ENCODE measurements at regions not wholly inside any gene's neighbourhood (a gene's known extent, or its start where the extent isn't known, plus 50 kb on each side); places are given as distances from the start of the nearest gene placed in this dataset.
"Not testable (repeated sequence)": the region's sequence is repeated elsewhere in the genome, so short reads cannot be mapped to it uniquely, and the experiment has no call there.

DNA sequence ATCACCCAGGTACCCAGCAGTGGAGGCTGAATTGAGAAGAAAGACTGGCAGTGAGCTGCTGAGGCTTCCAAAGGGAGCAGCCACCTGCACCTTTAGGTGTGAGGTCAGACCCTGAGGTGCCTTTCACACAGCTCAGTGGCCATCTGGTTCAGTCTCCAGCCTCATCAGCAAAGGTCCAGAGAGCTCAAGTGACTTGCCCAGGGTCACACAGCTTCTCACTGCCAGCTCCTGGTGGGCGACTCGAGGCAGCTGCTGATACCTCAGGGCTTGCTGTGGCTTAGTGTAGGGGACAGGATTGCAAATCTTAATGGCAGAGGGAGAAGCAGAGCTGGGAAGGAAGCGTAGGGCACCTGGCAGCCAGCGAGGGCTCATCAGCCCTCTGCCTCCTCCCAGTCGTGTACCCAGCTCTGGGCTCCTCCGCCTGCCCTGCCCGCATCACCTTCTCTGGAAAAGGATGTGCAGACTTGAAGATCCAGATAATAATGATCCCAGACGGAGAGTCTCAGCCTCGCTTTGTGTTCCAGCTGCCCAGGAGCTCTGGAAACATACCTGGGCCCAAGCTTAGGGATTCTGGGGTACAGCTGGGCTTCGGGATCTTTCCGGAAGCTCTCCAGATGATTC, 165.3 kb upstream of the GSE1 start:
- no peak for DNase-seq

DNA sequence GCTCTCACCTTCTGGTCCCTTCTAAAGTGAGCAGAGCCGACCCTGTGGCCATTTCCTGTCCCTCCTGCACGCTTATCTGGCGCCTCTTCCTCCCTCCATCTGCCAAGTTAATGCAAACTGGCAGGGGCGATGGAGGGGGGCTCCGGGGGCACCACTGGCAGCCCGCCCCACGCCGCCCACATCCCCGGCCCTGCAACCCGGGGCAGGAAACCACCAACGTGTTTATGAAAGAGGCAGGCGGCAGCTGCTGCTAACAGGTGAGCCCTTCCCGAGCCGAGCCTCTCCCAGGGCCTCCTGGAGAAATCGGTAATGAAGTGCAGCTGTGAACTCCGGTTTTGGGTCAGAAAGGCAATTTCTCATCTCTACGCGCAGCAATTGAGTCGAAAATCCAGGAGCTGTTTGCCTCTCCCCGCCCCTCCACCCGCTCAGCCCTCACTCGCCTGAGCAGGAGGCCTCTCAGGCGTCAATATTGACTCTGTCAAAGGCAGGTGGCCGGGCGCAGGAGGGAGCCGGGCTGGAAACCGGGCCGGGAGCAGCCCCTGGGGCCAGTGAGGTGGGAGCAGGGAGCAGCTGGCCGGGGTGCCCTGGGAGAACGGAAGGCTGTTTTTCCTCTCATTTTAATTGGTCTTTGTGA, 164.4 kb upstream of the GSE1 start:
- DNase-seq, result no peak

DNA sequence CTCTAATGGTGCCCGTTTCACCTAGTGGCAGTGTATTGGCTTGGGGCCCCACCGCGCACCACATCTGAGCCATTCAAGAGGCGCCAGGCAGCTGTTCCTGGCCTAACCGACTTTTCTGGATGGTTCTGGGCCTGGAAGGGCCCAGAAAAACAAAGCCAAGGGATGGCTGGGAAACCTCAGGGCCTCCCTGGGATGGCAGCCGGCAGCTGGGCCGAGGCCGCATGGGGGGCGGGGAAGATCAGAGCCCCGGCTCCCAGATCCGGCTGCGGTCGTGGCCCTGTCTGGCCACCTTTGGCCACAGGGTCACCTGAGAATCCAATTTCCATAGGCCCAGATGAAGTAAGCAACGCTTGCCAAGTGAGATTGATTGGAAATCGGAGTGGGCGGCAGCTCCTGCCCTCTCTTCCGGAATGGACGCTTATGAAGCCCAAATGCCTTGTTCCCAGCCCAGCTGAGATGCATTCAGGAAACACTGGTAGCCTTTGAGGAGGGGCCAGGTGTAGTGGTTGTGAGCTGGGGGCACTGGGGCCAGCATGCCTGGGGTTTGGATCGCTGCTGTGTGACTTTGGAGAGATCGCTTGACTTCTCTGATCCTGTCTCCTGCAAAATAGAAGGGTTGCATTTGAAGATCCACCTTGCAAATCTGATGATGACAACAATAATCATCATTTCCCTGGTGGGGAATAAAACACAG, 163.8 kb upstream of the GSE1 start:
- DNase-seq, result no peak

DNA sequence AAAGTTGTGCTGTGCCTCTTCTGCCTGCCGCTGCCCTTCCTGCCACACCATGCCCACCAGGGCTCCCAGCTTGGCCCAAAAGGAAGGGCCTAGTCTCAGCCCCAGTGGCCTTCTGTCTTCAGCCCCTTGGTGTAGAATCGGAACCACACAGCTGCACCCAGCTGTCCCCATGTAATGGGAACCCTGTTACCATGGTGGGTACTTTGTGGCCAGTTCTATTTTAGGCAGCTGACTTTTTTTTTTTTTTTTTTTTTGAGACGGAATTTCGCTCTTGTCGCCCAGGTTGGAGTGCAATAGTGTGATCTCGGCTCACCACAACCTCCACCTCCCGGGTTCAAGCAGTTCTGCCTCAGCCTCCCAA, 163.3 kb upstream of the GSE1 start:
- DNase-seq, result no peak

DNA sequence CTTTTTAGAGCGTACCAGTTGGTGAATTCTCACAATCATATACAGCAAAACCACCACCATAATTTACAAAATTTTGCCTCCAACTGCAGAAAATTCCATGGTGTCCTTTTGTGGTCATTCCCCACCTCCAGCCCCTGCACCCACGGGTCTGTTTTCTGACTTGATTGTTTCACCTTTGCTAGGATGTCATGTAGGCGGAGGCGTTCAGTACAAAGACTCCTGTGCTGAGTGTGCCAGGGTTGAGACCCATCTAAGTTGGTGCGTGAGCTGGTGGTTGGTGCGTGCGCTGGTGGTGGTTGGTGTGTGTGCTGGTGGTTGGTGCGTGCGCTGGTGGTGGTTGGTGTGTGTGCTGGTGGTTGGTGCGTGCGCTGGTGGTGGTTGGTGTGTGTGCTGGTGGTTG, 162.0 kb upstream of the GSE1 start:
- DNase-seq, result not testable (repeated sequence)

DNA sequence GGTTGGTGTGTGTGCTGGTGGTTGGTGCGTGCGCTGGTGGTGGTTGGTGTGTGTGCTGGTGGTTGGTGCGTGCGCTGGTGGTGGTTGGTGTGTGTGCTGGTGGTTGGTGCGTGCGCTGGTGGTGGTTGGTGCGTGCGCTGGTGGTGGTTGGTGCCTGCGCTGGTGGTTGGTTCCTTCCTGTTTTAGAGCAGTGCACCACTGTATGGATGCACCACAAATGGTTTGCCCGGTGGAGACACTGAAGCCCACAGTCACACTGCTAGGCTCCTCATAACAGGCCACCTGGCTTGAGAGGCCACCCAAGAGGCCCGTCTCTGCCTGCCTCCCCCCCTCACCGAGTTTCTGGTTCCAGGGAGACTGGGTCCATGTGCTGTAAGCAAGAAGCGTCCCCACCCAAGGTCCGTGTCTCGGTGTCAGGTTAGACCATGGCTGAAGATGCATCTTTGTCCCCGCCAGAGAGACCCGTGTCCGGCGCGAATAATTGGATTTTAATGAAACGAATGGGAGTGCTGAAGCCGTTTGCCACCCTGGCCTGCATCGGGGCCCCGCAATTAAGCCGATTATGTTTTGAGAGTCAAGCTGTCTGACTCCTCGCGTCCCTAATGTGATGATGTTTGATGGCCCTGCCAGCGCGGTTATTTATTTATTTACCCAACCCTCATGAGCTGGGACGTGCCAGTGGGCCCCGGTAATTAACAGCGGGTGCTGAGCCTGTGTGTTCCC, 161.3 kb upstream of the GSE1 start:
- DNase-seq, result no peak

DNA sequence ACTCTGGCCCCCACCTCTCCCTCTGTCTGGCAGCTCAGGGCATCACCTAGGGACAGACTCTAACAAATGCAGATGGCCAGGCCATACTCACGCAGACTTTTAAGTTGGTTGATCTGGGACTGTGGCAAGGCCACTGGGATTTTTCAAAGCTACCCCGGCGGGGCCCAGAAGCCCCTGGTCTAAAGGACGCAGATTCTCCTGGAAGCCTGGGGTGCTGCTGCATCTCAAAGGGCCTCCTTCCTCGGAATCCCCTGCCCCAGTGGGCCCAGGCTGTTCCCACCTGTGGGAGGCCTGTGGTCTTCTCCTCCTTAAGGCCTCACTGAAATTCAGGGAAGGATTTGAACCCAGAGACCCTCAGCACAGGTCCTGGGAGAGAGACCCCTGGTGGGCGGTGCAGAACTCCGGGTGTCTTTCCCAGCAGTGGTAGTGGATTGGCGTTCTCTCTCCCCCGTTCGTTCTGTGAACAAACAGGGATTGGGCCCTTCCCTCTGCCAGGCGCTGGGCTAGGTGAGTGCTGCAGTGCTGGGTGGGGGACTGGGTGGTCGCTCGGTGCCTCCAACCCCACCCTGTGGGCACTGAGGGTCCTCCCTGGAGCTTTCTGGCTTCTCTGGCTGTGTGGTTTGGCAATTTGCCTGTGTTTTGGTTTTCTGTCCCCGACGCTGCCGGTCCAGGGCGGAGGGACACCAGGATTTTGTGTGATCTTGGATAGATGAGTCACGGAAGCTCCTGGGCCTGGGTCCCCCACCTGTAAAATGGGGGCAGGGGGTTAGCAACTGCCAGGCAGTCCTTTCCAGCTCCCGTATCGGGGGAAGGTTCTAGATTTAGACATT, 160.5 kb upstream of the GSE1 start:
- DNase-seq, result no peak

DNA sequence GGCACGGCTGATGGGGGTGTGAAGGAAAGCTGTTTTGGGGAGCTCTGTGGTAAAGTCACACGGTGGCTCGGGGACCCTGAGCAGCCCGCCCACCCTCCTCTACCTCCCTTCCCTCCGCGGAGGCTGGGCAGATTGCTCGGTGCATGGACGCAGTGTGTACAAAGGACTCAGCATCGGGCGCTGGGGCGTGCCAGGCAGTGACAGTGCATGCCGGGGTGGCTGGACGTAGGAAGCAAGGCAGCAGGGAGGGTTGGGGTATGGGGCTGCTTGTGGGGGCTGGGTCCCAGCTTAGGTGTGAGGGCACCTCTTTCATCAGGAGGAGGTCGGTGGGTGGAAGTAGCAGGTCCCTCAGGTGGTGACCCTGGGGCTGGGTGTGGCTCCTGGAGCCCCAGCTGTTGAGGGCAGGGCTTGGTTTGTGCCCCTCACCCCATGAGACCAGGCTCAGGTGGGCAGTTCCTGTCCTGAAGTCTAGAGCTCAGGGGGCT, 159.9 kb upstream of the GSE1 start:
- no peak for DNase-seq

DNA sequence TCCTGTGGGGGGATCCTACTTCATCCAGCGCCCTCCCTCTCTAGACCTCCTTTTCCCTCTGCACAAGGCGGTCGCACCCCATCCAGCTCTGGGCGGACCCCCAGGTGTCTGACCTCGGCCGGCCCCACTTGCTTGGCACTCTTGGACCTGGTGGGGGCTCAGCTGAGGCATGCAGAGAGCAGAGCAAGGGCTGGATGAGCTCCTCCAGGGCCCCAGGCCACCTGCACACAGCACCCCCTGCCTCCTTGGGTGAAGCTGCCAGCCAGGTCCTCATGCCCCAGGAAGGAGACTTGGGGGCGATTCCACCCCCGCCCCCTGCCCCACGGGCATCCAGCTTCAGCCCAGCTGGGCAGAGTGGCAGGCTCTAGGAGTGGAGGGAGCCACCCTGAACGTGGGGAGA, 159.4 kb upstream of the GSE1 start:
- no peak for DNase-seq

DNA sequence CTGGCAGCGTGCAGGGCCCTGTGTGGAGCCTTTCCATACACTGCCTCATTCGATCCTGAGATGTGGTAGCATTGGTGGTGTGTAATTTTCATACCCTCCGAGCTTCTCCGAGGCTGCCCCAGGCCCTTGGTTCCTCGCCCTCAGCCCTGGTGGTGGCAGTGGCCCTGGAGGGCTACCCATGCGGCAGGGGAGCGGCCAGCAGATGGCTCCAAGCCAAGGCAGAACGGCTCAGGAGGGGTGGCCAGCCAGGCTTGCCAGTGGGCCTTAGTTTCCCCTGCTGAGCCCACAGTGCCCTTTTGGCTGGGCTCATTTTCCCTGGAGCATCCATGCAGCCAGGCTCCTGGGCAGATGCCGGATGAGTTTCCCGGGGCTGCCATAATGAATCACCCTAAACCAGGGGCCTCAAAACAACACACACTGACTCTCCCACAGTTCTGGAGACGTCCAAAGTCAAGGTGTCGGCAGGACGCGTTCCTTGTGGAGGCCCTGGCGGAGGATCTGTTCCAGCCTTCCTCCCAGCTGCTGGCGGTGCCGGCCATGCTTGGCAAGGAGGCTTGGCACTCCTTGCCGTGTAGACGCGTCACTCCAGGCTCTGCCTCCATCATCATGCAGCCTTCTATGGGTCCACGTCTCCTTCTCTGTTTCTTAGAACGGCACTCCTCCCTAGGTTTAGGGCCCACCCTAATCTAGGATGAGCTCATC, 158.8 kb upstream of the GSE1 start:
- no peak for DNase-seq

DNA sequence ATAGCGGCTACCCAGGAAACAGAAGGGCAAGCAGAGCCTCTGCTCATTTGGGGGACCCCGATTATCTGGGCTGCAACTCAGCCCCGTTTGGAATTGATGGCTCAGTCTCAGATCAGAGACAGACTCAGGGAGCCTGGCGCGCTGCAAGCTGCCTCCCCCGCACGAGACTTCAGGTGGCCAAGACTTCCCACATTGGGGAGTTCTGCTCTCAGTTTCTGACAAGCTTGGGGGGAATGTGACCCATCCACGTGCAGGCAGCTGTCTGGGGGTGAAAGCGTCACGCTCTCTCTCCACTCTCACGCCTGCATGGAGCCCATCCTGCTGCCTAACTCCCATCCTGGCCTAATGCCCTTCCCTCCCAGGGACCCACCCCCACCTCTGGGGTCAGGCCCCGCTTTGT, 157.6 kb upstream of the GSE1 start:
- DNase-seq, result no peak

DNA sequence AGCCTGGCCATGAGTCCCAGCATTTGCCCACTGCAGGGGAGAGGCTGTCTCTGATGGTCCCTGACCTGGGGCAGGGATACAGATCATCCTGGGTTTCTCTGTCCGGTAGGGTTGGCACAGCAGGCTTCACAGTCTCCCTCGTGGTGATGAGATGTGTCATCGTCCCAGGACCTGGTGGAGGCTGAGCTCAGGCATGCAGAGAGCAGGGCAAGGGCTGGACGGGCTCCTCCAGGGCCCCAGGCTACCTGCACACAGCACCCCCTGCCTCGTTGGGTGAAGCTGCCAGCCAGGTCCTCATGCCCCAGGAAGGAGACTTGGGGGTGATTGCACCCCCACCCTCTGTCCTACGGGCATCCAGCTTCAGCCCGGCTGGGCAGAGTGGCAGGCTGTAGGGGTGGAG, 155.8 kb upstream of the GSE1 start:
- no peak for DNase-seq

DNA sequence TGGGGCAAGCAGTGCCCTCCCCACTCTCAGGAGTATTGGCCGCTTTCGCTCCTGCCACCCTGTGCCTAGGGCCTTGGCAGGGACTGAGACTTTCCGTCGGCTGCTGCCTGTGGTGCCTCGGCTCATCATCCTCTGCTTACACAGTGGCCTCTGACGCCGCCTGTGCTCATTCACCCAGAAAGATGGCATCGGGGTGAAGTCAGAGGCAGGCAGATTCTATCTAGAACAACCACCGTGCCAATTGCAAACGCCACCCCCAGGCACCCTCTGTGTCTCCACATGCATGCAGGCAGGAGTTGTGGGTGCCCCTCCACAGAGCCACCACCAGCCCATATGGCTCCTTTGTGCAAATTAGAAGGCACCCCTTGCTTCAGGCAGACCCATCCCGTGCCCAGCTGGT, 154.2 kb upstream of the GSE1 start:
- no peak for DNase-seq

DNA sequence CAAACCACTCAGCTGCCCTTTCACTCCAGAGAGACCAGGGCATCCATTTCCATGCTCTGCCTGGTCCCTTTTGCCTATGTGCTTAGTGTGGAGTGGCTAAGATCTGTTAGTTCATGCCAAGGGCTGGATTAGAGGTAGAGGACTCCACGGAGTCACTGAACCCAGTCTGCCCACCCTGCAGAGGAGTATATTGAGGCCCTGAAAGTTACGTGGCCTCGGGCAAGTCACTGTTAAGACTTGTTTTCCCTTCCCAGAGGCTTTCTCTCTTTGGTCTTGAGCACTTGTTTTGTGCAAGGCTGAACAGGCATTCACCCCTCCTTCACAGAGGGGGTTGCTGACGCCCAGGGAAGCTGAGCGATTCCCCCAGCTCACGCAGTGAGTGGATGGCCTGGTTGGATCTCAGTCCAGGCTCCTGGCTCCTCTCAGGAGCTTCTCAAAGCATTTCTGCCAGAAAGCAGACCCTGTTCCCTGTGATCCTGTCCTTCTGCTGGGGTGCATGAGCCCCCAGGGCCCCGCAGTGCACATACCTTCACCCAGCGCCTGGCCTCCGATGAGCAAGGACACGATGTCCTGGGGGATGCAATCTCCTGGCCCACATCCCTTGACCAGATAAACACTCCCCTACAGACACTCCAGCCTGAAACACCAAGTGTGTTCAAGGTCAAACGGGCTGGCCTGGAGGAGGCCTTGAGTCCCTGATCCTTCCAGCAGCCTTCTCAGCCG, 153.4 kb upstream of the GSE1 start:
- DNase-seq, result no peak

DNA sequence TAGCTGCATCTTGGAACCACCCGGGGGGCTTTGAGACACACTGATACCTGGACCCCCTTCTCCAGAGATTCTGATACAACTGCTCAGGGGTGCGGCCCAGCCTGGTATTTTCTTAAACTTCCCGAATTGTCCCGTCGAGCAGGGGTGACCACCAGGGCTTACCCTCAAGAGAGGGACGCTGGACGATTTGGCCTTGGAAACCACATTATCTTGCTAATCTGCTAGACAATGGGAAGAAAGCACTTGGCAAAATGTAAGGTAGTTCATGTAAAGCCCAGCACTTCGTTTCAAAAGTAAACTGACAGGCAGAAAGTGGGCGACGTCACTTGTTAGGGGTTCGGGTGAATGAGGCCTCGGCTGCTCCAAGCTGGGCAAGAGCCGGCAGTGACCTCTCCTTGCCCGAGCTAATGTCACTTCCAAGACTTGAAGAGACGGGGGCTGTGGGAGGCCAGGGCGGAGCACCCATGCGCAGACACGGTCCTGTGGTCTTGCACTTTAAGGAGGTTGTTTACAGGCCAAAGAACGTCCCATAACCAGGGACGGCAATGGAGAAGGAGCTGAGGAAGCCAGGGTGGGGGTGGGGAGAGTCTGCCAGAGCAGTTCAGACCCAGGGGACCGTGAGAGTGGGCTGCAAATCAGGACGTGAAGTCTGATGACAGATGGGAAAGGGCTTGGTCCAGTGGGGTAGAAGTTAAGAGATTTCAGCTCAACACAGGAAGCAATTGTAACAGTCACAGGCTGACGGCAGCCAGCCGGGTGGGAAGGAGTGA, 152.7 kb upstream of the GSE1 start:
- no peak for DNase-seq

DNA sequence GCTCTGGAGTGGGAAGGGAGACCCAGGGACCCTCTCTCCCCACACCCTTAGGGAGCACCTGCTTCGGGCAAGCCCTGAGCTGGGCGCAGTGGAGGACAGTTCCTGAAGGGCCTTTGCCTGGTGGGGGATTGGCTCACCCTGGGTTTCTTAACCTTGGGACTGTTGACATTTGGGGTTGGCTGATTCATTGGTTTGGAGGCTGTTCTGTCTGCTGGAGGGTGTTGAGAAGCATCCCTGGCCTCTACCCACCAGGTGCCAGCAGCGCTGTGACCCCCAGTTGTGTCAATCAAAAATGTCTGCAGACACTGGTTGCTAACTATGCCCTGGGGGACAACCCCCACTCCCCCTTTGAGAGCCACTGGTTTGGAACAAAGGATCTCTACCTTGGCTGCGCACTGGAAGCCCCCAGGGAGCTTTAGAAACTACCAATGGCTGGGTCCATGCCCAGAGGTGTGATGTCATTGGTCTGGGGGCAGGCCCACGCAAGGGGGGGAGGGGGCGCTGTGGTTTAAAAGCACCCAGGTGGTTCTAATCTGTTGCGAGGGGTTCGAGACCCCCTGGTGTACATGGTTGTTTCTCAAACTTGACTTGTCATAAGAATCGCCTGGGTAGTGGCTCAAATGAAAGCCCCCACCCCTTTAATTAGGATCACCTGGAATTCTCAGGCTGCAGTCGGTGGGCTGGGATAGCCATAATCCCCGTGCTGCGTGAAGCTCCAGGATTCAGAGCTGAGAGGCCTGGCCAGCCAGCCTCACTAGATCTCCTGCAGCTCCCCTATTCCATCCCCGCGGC, 151.9 kb upstream of the GSE1 start:
- DNase-seq, result no peak

DNA sequence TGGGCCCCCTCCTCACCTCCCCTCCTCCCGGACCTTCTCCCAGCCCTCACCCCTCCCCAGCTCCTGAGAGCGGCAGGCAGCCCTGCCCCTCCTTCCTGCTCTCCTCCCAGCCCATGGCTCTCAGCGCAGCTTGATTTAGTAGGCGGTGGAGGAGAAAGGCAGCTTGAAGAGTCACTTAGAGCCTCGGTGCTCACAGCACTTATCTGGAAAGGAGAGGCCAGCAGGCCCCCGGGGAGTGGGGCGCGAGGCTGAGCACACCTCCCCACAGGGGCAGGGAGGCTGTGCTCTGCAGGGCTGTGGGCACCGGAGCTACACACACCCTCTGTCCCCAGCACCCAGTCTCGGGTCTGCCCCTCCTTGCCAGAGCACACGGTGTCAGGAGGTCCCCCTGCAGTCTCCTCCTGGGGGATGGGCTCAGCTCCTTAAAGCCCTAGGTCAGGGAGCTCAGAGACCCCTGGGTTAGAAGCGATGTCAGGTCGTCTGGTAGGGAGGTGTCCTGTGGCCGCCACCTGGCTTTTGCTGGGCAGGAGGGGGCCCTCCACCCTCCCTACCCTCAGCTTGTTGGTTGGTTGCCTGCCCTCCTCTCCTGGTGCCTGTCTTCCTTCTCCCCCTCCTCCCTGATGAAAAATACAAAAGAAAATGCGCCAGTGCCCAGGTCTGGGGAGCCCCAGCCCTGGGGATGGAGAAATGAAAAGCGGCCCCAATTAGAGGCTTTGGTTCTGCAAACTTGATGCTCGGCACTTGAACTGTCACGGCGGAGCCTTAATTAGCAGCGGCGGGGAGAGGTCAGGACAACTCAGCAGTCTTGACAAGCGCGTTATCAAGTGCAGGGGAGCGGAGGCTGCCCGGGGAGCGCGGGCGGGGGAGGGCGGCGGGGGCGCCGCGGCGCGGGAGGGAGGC, 151.1 kb upstream of the GSE1 start:
- DNase-seq, result no peak

DNA sequence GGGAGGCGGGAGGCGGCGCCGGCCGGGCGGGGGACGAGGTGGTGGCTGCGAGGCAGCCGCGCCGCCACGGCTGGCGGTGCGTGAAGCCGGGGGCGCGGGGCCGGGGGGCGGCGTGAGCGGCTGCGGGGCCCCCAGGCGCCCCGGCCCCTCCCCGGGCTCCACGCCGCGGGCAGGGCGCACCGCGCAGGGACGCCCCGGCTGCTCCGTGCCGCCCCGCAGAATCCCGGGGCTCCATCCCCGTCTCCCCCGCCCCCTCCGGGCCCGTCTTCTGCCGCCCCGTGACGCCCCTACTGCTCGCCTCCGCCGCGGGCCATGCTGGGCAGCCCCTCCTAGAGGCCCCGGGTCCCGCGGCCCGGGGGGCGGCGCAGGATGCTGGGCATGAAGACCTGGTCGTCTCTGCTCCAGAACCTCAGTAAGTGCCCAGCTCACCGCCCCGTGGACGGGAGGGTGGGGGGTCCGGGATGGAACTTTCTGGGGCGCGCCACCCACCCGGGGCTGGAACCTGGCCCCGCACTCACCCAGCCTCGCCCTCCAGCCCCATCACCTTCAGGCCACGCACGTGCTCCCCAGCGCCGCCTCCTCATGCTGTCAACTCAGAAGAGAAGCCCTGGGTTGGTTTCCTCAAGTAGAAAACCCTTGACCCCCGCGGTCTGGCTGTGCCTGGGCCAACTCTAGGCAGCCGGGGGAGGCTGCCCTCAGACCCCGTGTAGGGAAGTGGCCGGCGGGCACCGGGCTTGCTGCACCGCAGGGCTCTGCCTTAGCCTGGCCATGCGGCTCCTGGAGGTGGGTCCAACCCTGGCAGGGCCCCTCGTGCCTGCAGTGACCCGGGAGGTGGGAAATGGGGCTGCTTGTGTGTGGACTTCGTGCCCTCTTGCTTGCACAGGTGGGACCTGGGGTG, 150.2 kb upstream of the GSE1 start:
- DNase-seq, result no peak
